ENCODE measurements at regions not wholly inside any gene's neighbourhood (a gene's known extent, or its start where the extent isn't known, plus 50 kb on each side); places are given as distances from the start of the nearest gene placed in this dataset.
A peak's percentile ranks its signal among the peaks of the same experiment; 100 is the strongest.

DNA sequence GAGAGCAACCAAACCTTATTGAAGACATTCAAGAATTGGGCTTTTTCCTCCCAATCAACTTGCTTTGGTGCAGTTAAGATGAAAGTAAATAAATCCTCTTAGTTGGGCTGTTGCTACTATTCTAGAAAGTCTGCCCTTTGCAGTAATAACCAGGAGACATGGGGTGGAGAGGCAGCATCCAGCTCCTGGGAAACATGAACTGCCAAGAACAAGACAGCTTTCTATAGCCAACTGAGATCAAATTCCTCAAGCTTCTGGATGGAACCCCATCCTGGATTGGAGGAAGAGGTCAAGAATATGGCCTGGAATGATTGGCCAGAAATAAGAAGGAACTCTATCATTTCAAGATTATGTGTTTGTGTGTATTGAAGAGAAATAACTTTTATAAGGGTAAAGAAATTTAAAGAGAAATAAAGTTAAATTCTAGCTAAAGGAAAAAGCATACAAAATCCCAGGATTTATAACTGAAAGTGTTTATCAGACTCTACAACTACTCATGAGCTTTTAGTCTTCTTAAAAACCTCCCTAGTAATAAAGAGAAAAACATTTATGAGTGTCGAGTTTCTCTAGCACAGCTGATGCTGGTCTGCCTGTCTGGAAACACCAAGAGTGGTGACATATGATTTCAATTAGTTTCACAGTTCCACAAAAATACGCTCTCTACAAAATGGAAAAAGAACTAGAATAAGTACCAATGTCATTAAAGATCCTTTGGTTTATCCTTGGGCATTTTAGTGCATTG, 70.1 kb upstream of the COL1A2 start:
- DNase-seq: no peak
- WGBS (ENCODE audit: insufficient coverage): 86% methylated on average over 1 of the region's 2 CpGs
- Histone ChIP-seq H3K9me3 (ENCODE audit: control extremely low read depth in 1 of 5, control insufficient read depth in 4 of 5, insufficient read depth in 2 of 5, low read depth in 1 of 5, low read length in 4 of 5) (peaks cover 0 to 5% (median 3%) of the 10 kb centered on the region in 5 experiments), H3K4me1 (ENCODE audit: control extremely low read depth in 1 of 4, control insufficient read depth in 4 of 4, insufficient read depth in 4 of 4, low read length in 3 of 4) (no peaks in the 10 kb centered on the region), H3K27me3 (replicated peaks in 2 of 5; ENCODE audit: control insufficient read depth in 4 of 5, insufficient read depth in 5 of 5, low read length in 4 of 5) (no peaks in the 10 kb centered on the region), H3K27ac (ENCODE audit: insufficient read depth in 1 of 2, low read depth in 1 of 2, low read length in 2 of 2, poor library complexity in 1 of 2, severe bottlenecking in 2 of 2) (no peak overlapping the region), H3K36me3 (ENCODE audit: control insufficient read depth in 4 of 4, insufficient read depth in 4 of 4, low read length in 3 of 4) (no peaks in the 10 kb centered on the region), H3K4me3 (ENCODE audit: control insufficient read depth in 1 of 7, extremely low read depth in 1 of 7, insufficient read depth in 4 of 7, low read depth in 2 of 7, low read length in 6 of 7) (no peak overlapping the region)
- ChIA-PET POLR2A (no interaction called here), CTCF (no interaction called here)

DNA sequence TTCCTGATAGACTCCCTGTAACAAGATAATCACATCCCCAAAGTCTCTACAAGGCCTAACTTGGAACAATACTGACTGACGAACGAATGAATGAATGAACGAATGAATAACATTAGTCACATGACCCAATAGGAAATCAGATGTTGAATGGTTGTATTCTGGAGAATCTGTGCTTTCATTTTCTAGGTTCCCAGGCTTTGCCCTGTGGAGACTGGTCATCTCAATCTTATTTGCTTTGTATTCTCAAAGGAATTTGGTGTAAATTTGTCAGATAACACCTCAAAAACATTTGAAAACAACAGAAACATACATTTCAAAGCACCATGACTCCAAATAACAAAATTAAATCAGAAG, 69.6 kb upstream of the COL1A2 start:
- DNase-seq: no peak
- no peaks in the 10 kb centered on the region for H3K36me3 ChIP-seq (ENCODE audit: control insufficient read depth in 4 of 4, insufficient read depth in 4 of 4, low read length in 3 of 4)
- no peaks in the 10 kb centered on the region for H3K4me1 ChIP-seq (ENCODE audit: control extremely low read depth in 1 of 4, control insufficient read depth in 4 of 4, insufficient read depth in 4 of 4, low read length in 3 of 4)
- WGBS (ENCODE audit: insufficient coverage): no CpG with 5 or more reads among the region's 3 CpGs
- no peaks in the 10 kb centered on the region for H3K27me3 ChIP-seq (replicated peaks in 2 of 5; ENCODE audit: control insufficient read depth in 4 of 5, insufficient read depth in 5 of 5, low read length in 4 of 5)
- no peak overlapping the region for H3K27ac ChIP-seq (ENCODE audit: insufficient read depth in 1 of 2, low read depth in 1 of 2, low read length in 2 of 2, poor library complexity in 1 of 2, severe bottlenecking in 2 of 2)
- H3K4me3 ChIP-seq (ENCODE audit: control insufficient read depth in 1 of 7, extremely low read depth in 1 of 7, insufficient read depth in 4 of 7, low read depth in 2 of 7, low read length in 6 of 7): no peak overlapping the region
- H3K9me3 ChIP-seq (ENCODE audit: control extremely low read depth in 1 of 5, control insufficient read depth in 4 of 5, insufficient read depth in 2 of 5, low read depth in 1 of 5, low read length in 4 of 5): peaks cover 0 to 4% (median 1%) of the 10 kb centered on the region in 5 experiments
- POLR2A ChIA-PET: no interaction called here
- CTCF ChIA-PET: no interaction called here

DNA sequence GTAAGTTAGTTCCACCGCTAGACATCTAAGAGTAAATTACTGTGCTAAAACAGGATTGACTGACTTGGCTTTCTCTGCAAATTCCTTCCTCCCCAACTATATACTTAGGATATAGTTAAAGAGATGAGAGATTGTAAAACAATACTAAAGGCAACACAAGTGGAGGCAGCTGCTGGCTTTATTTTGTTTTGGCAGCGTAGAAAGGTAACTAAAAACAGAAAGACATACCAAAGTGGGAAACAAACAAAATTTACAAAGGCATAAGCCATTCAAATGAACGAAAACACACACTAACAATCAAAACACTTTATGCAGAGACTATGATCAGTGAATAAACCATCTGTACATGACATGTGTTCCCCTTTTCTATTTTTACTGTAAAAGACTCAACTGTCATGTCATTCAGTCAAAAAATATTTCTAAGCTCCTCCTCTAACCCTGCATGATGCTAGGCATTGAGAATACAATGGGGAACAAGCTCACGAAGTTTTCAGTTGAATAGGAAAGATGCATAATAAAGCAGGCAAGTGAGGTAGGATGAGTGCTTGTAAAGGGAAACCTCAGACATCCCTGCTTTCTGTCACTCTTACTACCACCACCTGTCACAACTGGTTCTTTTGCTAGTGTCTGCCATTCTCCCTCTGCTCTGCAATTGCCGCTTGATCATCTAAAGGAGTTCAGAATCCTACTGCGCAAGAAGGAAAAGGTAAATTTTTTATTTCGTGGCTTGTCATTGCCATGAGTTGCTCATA, 64.2 kb upstream of the COL1A2 start:
- Histone ChIP-seq H3K36me3 (ENCODE audit: control insufficient read depth in 4 of 4, insufficient read depth in 4 of 4, low read length in 3 of 4) (no peaks in the 10 kb centered on the region), H3K4me1 (ENCODE audit: control extremely low read depth in 1 of 4, control insufficient read depth in 4 of 4, insufficient read depth in 4 of 4, low read length in 3 of 4) (no peaks in the 10 kb centered on the region), H3K4me3 (ENCODE audit: control insufficient read depth in 1 of 7, extremely low read depth in 1 of 7, insufficient read depth in 4 of 7, low read depth in 2 of 7, low read length in 6 of 7) (no peak overlapping the region), H3K27me3 (replicated peaks in 2 of 5; ENCODE audit: control insufficient read depth in 4 of 5, insufficient read depth in 5 of 5, low read length in 4 of 5) (no peaks in the 10 kb centered on the region), H3K27ac (ENCODE audit: insufficient read depth in 1 of 2, low read depth in 1 of 2, low read length in 2 of 2, poor library complexity in 1 of 2, severe bottlenecking in 2 of 2) (no peak overlapping the region), H3K9me3 (ENCODE audit: control extremely low read depth in 1 of 5, control insufficient read depth in 4 of 5, insufficient read depth in 2 of 5, low read depth in 1 of 5, low read length in 4 of 5) (no peaks in the 10 kb centered on the region)
- POLR2A ChIA-PET: no interaction called here
- CTCF ChIA-PET: no interaction called here
- WGBS (ENCODE audit: insufficient coverage): 100% methylated on average over 2 of the region's 7 CpGs
- peak in 2 of 3 donors; percentile 11 to 18 for DNase-seq

DNA sequence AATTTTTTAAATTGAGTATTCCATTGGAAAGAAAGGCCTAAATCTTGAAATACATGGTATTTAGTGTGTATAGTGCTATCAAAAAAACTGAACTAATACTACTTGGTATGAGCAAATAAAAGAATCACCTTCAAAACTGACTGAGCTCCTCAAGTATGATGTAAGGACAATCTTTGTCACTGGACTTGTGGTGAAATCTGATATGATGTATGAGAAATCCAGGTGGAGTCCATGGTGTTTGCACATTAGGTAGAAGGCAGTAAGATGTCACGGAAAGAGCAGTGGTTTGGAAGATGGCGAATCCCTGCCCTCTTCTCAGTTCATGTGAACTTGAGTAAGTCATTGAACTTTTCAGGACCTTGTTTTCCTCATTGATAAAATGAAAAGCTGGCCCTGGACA, 62.1 kb upstream of the COL1A2 start:
- ChIA-PET POLR2A (no interaction called here), CTCF (interaction anchor here (1.7 kb wide), 1 partner anchor 18 kb away, joined by 4 read pairs; no protein-coding TSS in a partner anchor)

DNA sequence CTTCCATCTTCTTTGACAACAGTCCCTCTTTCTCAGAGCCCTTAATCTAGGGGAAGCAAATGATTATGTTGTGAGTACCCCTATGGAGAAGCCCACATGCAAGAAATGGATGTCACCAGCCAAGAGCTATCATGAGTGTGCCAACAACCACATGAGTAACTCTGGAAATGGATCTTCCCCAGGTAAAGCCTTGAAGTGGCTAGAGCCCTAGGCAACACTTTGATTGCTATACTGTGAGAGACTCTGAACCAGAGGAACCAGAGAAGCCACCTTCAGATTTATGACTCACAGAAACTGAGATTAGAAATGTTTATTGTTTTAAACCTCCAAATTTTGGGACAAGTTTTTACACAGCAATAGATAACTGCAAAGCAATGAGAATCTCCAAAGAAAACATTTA, 60.9 kb upstream of the COL1A2 start:
- no peaks in the 10 kb centered on the region for H3K36me3 ChIP-seq (ENCODE audit: control insufficient read depth in 4 of 4, insufficient read depth in 4 of 4, low read length in 3 of 4)
- no peaks in the 10 kb centered on the region for H3K9me3 ChIP-seq (ENCODE audit: control extremely low read depth in 1 of 5, control insufficient read depth in 4 of 5, insufficient read depth in 2 of 5, low read depth in 1 of 5, low read length in 4 of 5)
- H3K27me3 ChIP-seq (replicated peaks in 2 of 5; ENCODE audit: control insufficient read depth in 4 of 5, insufficient read depth in 5 of 5, low read length in 4 of 5): no peaks in the 10 kb centered on the region
- H3K4me1 ChIP-seq (ENCODE audit: control extremely low read depth in 1 of 4, control insufficient read depth in 4 of 4, insufficient read depth in 4 of 4, low read length in 3 of 4): no peaks in the 10 kb centered on the region
- H3K27ac ChIP-seq (ENCODE audit: insufficient read depth in 1 of 2, low read depth in 1 of 2, low read length in 2 of 2, poor library complexity in 1 of 2, severe bottlenecking in 2 of 2): no peak overlapping the region
- H3K4me3 ChIP-seq (ENCODE audit: control insufficient read depth in 1 of 7, extremely low read depth in 1 of 7, insufficient read depth in 4 of 7, low read depth in 2 of 7, low read length in 6 of 7): no peak overlapping the region
- no peak for DNase-seq
- ChIA-PET POLR2A (no interaction called here), CTCF (interaction anchor here (0.9 to 1.7 kb wide), 2 partner anchors 17 to 45 kb away, joined by 3 to 4 read pairs; no protein-coding TSS in a partner anchor)

More for the DNA sequence above, 62.1 kb upstream of the COL1A2 start:
- Histone ChIP-seq H3K27me3 (replicated peaks in 2 of 5; ENCODE audit: control insufficient read depth in 4 of 5, insufficient read depth in 5 of 5, low read length in 4 of 5) (no peaks in the 10 kb centered on the region), H3K27ac (ENCODE audit: insufficient read depth in 1 of 2, low read depth in 1 of 2, low read length in 2 of 2, poor library complexity in 1 of 2, severe bottlenecking in 2 of 2) (no peak overlapping the region), H3K36me3 (ENCODE audit: control insufficient read depth in 4 of 4, insufficient read depth in 4 of 4, low read length in 3 of 4) (no peaks in the 10 kb centered on the region), H3K4me1 (ENCODE audit: control extremely low read depth in 1 of 4, control insufficient read depth in 4 of 4, insufficient read depth in 4 of 4, low read length in 3 of 4) (no peaks in the 10 kb centered on the region), H3K4me3 (ENCODE audit: control insufficient read depth in 1 of 7, extremely low read depth in 1 of 7, insufficient read depth in 4 of 7, low read depth in 2 of 7, low read length in 6 of 7) (no peak overlapping the region), H3K9me3 (ENCODE audit: control extremely low read depth in 1 of 5, control insufficient read depth in 4 of 5, insufficient read depth in 2 of 5, low read depth in 1 of 5, low read length in 4 of 5) (no peaks in the 10 kb centered on the region)
- DNase-seq: no peak
- no CpG with 5 or more reads among the region's 2 CpGs for WGBS (ENCODE audit: insufficient coverage)

DNA sequence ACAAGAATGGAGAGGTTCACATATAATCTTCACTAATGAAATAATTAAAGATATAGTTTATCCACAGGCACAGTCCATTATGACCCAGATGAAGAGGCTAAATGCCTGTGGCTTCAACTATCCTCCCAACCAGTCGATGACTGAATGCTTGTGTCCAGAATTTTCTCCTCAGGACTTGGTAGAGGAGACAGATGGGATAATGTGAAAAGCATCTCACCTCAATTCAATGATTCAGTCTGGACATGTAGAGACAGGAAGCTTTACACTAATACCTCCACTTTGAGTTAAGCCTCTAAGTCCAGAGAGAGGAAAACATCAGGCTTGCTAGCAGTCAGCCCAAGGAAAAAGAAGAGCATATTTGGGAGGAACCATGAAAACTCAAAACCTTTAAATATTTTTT, 59.1 kb upstream of the COL1A2 start:
- Histone ChIP-seq H3K4me3 (ENCODE audit: control insufficient read depth in 1 of 7, extremely low read depth in 1 of 7, insufficient read depth in 4 of 7, low read depth in 2 of 7, low read length in 6 of 7) (no peak overlapping the region), H3K9me3 (ENCODE audit: control extremely low read depth in 1 of 5, control insufficient read depth in 4 of 5, insufficient read depth in 2 of 5, low read depth in 1 of 5, low read length in 4 of 5) (no peaks in the 10 kb centered on the region), H3K27me3 (replicated peaks in 2 of 5; ENCODE audit: control insufficient read depth in 4 of 5, insufficient read depth in 5 of 5, low read length in 4 of 5) (no peaks in the 10 kb centered on the region), H3K36me3 (ENCODE audit: control insufficient read depth in 4 of 4, insufficient read depth in 4 of 4, low read length in 3 of 4) (no peaks in the 10 kb centered on the region), H3K4me1 (ENCODE audit: control extremely low read depth in 1 of 4, control insufficient read depth in 4 of 4, insufficient read depth in 4 of 4, low read length in 3 of 4) (no peaks in the 10 kb centered on the region), H3K27ac (ENCODE audit: insufficient read depth in 1 of 2, low read depth in 1 of 2, low read length in 2 of 2, poor library complexity in 1 of 2, severe bottlenecking in 2 of 2) (no peak overlapping the region)
- DNase-seq: no peak
- CTCF ChIA-PET: no interaction called here
- POLR2A ChIA-PET: no interaction called here
- no CpG with 5 or more reads among the region's 1 CpG for WGBS (ENCODE audit: insufficient coverage)

DNA sequence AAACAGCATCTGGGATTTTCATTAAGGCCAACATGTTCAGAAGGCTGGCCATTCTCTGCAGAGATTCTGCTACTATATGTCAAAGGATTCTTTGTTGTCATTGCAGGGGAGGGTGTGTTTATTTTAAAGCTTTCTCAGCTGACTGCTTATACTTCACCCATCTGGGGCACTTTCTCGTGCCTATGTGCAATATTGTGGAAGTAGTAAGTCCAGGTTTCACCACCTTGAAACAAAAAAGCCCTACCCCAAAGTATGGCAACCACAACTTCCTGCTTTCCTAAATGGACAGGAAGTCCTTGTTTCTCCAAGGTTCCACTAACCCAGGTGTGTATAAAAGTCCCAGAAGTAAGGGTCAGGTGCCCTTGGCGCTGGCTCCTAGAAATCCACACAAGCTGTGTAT, 58.7 kb upstream of the COL1A2 start:
- H3K9me3 ChIP-seq (ENCODE audit: control extremely low read depth in 1 of 5, control insufficient read depth in 4 of 5, insufficient read depth in 2 of 5, low read depth in 1 of 5, low read length in 4 of 5): no peaks in the 10 kb centered on the region
- H3K36me3 ChIP-seq (ENCODE audit: control insufficient read depth in 4 of 4, insufficient read depth in 4 of 4, low read length in 3 of 4): no peaks in the 10 kb centered on the region
- no peak overlapping the region for H3K27ac ChIP-seq (ENCODE audit: insufficient read depth in 1 of 2, low read depth in 1 of 2, low read length in 2 of 2, poor library complexity in 1 of 2, severe bottlenecking in 2 of 2)
- ChIA-PET POLR2A (no interaction called here), CTCF (no interaction called here)
- DNase-seq: no peak
- no peaks in the 10 kb centered on the region for H3K4me1 ChIP-seq (ENCODE audit: control extremely low read depth in 1 of 4, control insufficient read depth in 4 of 4, insufficient read depth in 4 of 4, low read length in 3 of 4)
- WGBS (ENCODE audit: insufficient coverage): 100% methylated on average over 1 of the region's 2 CpGs
- no peak overlapping the region for H3K4me3 ChIP-seq (ENCODE audit: control insufficient read depth in 1 of 7, extremely low read depth in 1 of 7, insufficient read depth in 4 of 7, low read depth in 2 of 7, low read length in 6 of 7)
- no peaks in the 10 kb centered on the region for H3K27me3 ChIP-seq (replicated peaks in 2 of 5; ENCODE audit: control insufficient read depth in 4 of 5, insufficient read depth in 5 of 5, low read length in 4 of 5)

Data from common myeloid progenitor, CD34-positive (primary cell).